Activated CD4-positive, alpha-beta T cell treated with anti-CD3 and anti-CD28 coated beads, Interleukin-2, amount 10 ng/mL, durations not matched to agents 24 days and 14 days (primary cell): ENCODE measurements at regions not wholly inside any gene's neighbourhood (a gene's known extent, or its start where the extent isn't known, plus 50 kb on each side); places are given as distances from the start of the nearest gene placed in this dataset.
"Not testable (repeated sequence)": the region's sequence is repeated elsewhere in the genome, so short reads cannot be mapped to it uniquely, and the experiment has no call there.

Experiments
- DNase-seq: peaks from one replicate; pipeline ENCODE4 v3.0.0; 2022
- H3K27ac Mint-ChIP-seq: one replicate; pipeline ENCODE4 v1.8.0; 2022; ENCODE audit warnings: mild to moderate bottlenecking, mixed read lengths
- H3K27me3 Mint-ChIP-seq: one replicate; pipeline ENCODE4 v1.8.0; 2022; ENCODE audit warnings: mixed read lengths
- H3K36me3 Mint-ChIP-seq: one replicate; pipeline ENCODE4 v1.8.0; 2022; ENCODE audit warnings: low read depth, mild to moderate bottlenecking, mixed read lengths
- H3K4me1 Mint-ChIP-seq: one replicate; pipeline ENCODE4 v1.8.0; 2021; ENCODE audit warnings: mixed read lengths
- H3K4me3 Mint-ChIP-seq: one replicate; pipeline ENCODE4 v1.8.0; 2022; ENCODE audit warnings: mild to moderate bottlenecking, moderate library complexity, mixed read lengths
- H3K9me3 Mint-ChIP-seq: one replicate; pipeline ENCODE4 v1.8.0; 2021; ENCODE audit warnings: mixed read lengths
- intact Hi-C: fragments of 100-400 bp; cut with micrococcal nuclease; formaldehyde crosslinking; loops from one replicate; pipeline ENCODE4 v1.15.1; 2023

GRCh38 chr22:33971561-33971961 is 51.3 kb upstream of the LARGE1 start:
- intact Hi-C loops, result no loop called here
- H3K9me3 Mint-ChIP-seq, result no peaks in the 10 kb centered on the region
- H3K4me3 Mint-ChIP-seq, result no peak overlapping the region
- H3K27ac Mint-ChIP-seq, result no peak overlapping the region
- no peak for DNase-seq
- H3K36me3 Mint-ChIP-seq, result no peaks in the 10 kb centered on the region
- no peaks in the 10 kb centered on the region for H3K27me3 Mint-ChIP-seq
- no peaks in the 10 kb centered on the region for H3K4me1 Mint-ChIP-seq

- Mint-ChIP-seq H3K4me3 (no peak overlapping the region), H3K27ac (no peak overlapping the region), H3K9me3 (no peaks in the 10 kb centered on the region), H3K36me3 (no peaks in the 10 kb centered on the region), H3K27me3 (no peaks in the 10 kb centered on the region), H3K4me1 (no peaks in the 10 kb centered on the region)
- DNase-seq, result no peak
- intact Hi-C loops, result no loop called here
Measured at GRCh38 chr22:33975841-33976240, 55.6 kb upstream of the LARGE1 start.

GRCh38 chr22:33983558-33983957 is 63.3 kb upstream of the LARGE1 start:
- Mint-ChIP-seq H3K27me3 (no peaks in the 10 kb centered on the region), H3K9me3 (peaks cover 3% of the 10 kb centered on the region), H3K27ac (no peak overlapping the region), H3K36me3 (no peaks in the 10 kb centered on the region), H3K4me1 (no peaks in the 10 kb centered on the region), H3K4me3 (no peak overlapping the region)
- DNase-seq, result no peak
- intact Hi-C loops, result no loop called here

- no peak overlapping the region for H3K4me3 Mint-ChIP-seq
- H3K27ac Mint-ChIP-seq, result no peak overlapping the region
- no peaks in the 10 kb centered on the region for H3K27me3 Mint-ChIP-seq
- H3K36me3 Mint-ChIP-seq, result no peaks in the 10 kb centered on the region
- peaks cover 3% of the 10 kb centered on the region for H3K9me3 Mint-ChIP-seq
- intact Hi-C loops, result no loop called here
- no peaks in the 10 kb centered on the region for H3K4me1 Mint-ChIP-seq
- no peak for DNase-seq
Measured at GRCh38 chr22:33984211-33984610, 63.9 kb upstream of the LARGE1 start.

GRCh38 chr22:33984656-33985285 is 64.5 kb upstream of the LARGE1 start:
- H3K4me3 Mint-ChIP-seq, result no peak overlapping the region

GRCh38 chr22:33985506-33985905 is 65.2 kb upstream of the LARGE1 start:
- H3K27me3 Mint-ChIP-seq, result no peaks in the 10 kb centered on the region
- H3K9me3 Mint-ChIP-seq, result peaks cover 3% of the 10 kb centered on the region
- no peak overlapping the region for H3K4me3 Mint-ChIP-seq
- no peak for DNase-seq
- no peak overlapping the region for H3K27ac Mint-ChIP-seq
- intact Hi-C loops, result no loop called here
- no peaks in the 10 kb centered on the region for H3K36me3 Mint-ChIP-seq
- H3K4me1 Mint-ChIP-seq, result no peaks in the 10 kb centered on the region

More at GRCh38 chr22:33984656-33985285, 64.5 kb upstream of the LARGE1 start:
- H3K9me3 Mint-ChIP-seq, result peaks cover 3% of the 10 kb centered on the region
- no peak overlapping the region for H3K27ac Mint-ChIP-seq
- intact Hi-C loops, result no loop called here
- no peaks in the 10 kb centered on the region for H3K27me3 Mint-ChIP-seq
- no peak for DNase-seq
- H3K4me1 Mint-ChIP-seq, result no peaks in the 10 kb centered on the region
- H3K36me3 Mint-ChIP-seq, result no peaks in the 10 kb centered on the region

GRCh38 chr22:33986167-33986771 is 66.0 kb upstream of the LARGE1 start:
- DNase-seq, result no peak
- Mint-ChIP-seq H3K4me1 (no peaks in the 10 kb centered on the region), H3K27ac (no peak overlapping the region), H3K4me3 (no peak overlapping the region), H3K36me3 (no peaks in the 10 kb centered on the region), H3K9me3 (peaks cover 3% of the 10 kb centered on the region), H3K27me3 (no peaks in the 10 kb centered on the region)
- intact Hi-C loops, result no loop called here

- intact Hi-C loops, result no loop called here
- no peaks in the 10 kb centered on the region for H3K4me1 Mint-ChIP-seq
- H3K27me3 Mint-ChIP-seq, result no peaks in the 10 kb centered on the region
- H3K36me3 Mint-ChIP-seq, result no peaks in the 10 kb centered on the region
- H3K27ac Mint-ChIP-seq, result no peak overlapping the region
- H3K4me3 Mint-ChIP-seq, result no peak overlapping the region
- DNase-seq, result no peak
- peaks cover 5% of the 10 kb centered on the region for H3K9me3 Mint-ChIP-seq
Measured at GRCh38 chr22:33986954-33987353, 66.7 kb upstream of the LARGE1 start.

GRCh38 chr22:33989263-33989662 is 69.0 kb upstream of the LARGE1 start:
- DNase-seq, H3K9me3 Mint-ChIP-seq, H3K4me1 Mint-ChIP-seq, H3K27me3 Mint-ChIP-seq, intact Hi-C loops, H3K27ac Mint-ChIP-seq, H3K4me3 Mint-ChIP-seq, H3K36me3 Mint-ChIP-seq: not testable (repeated sequence)

- H3K27me3 Mint-ChIP-seq, result no peaks in the 10 kb centered on the region
- H3K27ac Mint-ChIP-seq, result no peak overlapping the region
- H3K9me3 Mint-ChIP-seq, result peaks cover 3% of the 10 kb centered on the region
Measured at GRCh38 chr22:33991620-33992019, 71.3 kb upstream of the LARGE1 start.

GRCh38 chr22:33996824-33997223 is 76.5 kb upstream of the LARGE1 start:
- intact Hi-C loops, result no loop called here
- no peak overlapping the region for H3K27ac Mint-ChIP-seq
- peaks cover 7% of the 10 kb centered on the region for H3K9me3 Mint-ChIP-seq
- no peaks in the 10 kb centered on the region for H3K27me3 Mint-ChIP-seq
- no peak overlapping the region for H3K4me3 Mint-ChIP-seq
- no peaks in the 10 kb centered on the region for H3K36me3 Mint-ChIP-seq
- no peaks in the 10 kb centered on the region for H3K4me1 Mint-ChIP-seq
- no peak for DNase-seq

More at GRCh38 chr22:33991620-33992019, 71.3 kb upstream of the LARGE1 start:
- no peaks in the 10 kb centered on the region for H3K4me1 Mint-ChIP-seq
- intact Hi-C loops, result no loop called here
- H3K36me3 Mint-ChIP-seq, result no peaks in the 10 kb centered on the region
- no peak overlapping the region for H3K4me3 Mint-ChIP-seq
- DNase-seq, result no peak

- DNase-seq, result no peak
- Mint-ChIP-seq H3K4me3 (no peak overlapping the region), H3K36me3 (no peaks in the 10 kb centered on the region), H3K27me3 (no peaks in the 10 kb centered on the region), H3K27ac (no peak overlapping the region), H3K4me1 (no peaks in the 10 kb centered on the region), H3K9me3 (peaks cover 6% of the 10 kb centered on the region)
- intact Hi-C loops, result no loop called here
Measured at GRCh38 chr22:34000879-34001526, 80.7 kb upstream of the LARGE1 start.

GRCh38 chr22:34001701-34002466 is 81.6 kb upstream of the LARGE1 start:
- H3K4me1 Mint-ChIP-seq, result no peaks in the 10 kb centered on the region
- H3K27me3 Mint-ChIP-seq, result no peaks in the 10 kb centered on the region
- H3K27ac Mint-ChIP-seq, result no peak overlapping the region
- no peak overlapping the region for H3K4me3 Mint-ChIP-seq
- no peak for DNase-seq
- H3K9me3 Mint-ChIP-seq, result peaks cover 6% of the 10 kb centered on the region
- intact Hi-C loops, result no loop called here
- H3K36me3 Mint-ChIP-seq, result no peaks in the 10 kb centered on the region

- intact Hi-C loops, result no loop called here
- H3K27me3 Mint-ChIP-seq, result no peaks in the 10 kb centered on the region
- no peak overlapping the region for H3K4me3 Mint-ChIP-seq
- H3K4me1 Mint-ChIP-seq, result no peaks in the 10 kb centered on the region
- H3K36me3 Mint-ChIP-seq, result no peaks in the 10 kb centered on the region
- no peak for DNase-seq
- no peaks in the 10 kb centered on the region for H3K9me3 Mint-ChIP-seq
- no peak overlapping the region for H3K27ac Mint-ChIP-seq
Measured at GRCh38 chr22:34004058-34004457, 83.8 kb upstream of the LARGE1 start.
